ENCODE measurements at regions not wholly inside any gene's neighbourhood (a gene's known extent, or its start where the extent isn't known, plus 50 kb on each side); places are given as distances from the start of the nearest gene placed in this dataset.
"Not testable (repeated sequence)": the region's sequence is repeated elsewhere in the genome, so short reads cannot be mapped to it uniquely, and the experiment has no call there.

DNA sequence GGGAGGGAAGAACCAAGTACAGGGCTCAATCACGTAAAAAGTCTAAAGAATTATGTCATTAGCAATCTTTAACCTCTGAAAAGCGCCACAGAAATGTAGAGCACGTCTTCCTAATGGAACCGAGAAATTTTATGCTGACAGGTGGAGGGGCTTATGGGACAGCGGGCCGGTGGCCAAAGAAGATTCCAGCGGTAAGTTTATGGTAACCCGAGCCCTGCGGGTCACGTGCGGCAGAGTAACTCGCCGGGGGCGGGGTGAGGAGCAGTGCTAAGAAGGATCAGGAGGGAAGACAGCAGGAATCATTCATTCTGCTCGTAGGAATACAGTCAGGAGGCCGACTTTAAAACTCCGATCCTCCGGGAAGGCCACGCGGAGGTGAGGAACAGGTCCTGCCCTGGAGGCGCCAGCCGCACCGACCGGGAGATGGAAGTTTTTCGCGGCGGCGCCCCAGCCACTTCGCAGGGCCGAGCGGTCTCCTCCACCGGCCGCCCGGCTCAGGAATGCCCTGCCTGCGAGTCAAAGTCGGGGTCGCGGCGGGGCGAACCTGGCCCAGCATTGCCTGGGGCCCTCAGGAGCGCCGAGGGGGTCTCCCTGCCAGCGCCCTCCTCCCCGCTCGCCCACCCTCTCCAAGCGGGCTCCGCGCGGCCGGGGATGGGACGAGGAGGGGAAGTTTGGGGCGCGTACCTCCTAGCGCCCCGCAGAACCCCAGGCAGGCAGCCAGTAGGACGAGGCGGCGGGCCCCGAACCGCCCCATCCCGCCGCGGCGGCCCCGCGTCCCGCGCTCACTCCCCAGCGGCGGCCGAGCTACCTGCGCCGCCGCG is 101.8 kb downstream of the ESM1 start:
- no peak for DNase-seq

DNA sequence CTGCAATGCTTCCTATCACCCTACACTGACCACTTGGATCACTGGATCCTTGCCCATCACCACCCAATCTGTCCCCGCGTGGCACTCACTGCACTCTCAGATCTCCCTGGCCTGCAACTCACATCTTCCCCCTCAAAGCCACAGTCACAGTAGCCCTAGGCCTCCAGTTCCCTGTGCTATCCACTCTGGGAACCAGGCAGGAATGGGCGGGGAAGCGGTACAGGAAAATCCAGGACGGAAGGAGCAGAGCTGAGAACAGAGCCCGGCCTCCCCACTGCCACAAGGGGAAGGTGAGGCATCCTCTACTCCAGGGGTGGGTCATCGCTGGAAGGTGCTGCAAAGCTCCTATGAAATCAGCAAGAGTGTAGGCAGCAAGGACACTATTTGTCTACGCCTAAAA is 102.6 kb downstream of the ESM1 start:
- no peak for DNase-seq

DNA sequence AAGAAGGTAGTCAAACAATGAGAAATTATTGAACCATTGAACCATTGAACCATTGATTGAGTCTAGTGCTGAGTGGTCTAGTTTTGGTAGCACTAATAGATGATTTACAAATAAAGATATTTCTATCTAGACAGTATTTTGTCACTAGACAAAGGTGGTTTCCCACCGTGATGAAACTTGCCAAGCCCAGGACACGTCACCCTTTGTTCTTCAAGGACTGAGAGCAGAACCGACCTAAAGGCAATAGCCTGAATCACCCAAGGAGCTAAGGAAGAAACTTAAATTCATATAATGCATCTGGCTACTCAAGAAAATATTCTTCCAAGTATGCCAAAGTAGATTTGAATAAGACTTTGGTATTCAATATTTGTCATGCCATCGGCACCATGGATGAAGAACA is 103.3 kb downstream of the ESM1 start:
- no peak for DNase-seq

DNA sequence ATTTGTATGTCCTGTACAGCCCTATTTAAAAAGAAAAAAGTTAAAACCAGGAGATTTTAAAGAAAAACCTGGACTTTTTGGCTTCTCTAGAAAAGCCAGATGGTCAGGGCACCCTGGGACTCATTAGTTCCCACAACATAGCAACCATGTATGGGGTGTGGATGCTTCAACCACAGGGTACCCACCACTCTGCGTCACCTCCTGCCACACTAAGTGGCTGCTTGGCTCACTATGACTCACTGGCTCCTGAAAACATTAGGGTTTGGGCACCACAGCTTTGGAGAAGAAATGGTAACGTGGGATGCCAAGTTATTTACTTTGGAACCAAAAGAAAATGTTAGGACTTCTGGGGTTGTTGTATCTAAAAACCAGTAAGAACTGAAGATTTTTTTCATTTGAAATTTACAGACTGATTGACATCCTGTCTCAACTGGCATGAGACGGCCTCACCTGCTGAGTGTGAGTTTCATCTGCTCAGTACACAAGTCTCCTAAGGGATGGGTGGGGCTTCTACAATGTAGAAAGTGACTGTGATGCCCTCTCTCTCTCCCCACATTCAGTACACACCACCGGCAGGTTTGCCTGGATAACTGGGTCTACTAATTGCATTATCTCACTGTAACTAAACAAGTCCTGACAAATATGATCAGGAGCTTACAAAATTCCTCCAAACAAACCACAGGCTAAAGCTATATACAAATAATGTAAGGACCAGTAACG is 103.9 kb downstream of the ESM1 start:
- DNase-seq = no peak

DNA sequence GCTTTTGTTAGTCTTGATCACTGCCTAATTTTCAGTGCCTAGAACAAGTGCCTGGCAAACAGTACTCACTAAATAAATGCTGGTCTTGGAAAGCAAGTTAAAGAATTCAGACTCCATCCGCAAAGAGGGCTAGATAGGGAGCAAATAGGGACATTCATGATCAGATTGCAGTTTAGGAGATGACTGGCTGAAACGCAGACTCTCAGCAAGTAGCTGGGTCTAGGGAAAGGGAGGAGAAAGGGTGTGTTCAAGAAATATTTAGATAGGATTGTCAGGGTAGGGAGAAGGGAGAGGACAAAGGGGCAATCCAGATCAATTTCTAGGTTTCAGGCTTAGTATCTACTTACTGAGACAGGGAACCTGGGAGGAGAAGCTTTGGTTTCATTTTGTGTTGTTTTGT is 108.4 kb downstream of the ESM1 start:
- DNase-seq = no peak

GRCh38 chr5:54876556-54876955 is 108.8 kb downstream of the ESM1 start:
- no peak for DNase-seq

DNA sequence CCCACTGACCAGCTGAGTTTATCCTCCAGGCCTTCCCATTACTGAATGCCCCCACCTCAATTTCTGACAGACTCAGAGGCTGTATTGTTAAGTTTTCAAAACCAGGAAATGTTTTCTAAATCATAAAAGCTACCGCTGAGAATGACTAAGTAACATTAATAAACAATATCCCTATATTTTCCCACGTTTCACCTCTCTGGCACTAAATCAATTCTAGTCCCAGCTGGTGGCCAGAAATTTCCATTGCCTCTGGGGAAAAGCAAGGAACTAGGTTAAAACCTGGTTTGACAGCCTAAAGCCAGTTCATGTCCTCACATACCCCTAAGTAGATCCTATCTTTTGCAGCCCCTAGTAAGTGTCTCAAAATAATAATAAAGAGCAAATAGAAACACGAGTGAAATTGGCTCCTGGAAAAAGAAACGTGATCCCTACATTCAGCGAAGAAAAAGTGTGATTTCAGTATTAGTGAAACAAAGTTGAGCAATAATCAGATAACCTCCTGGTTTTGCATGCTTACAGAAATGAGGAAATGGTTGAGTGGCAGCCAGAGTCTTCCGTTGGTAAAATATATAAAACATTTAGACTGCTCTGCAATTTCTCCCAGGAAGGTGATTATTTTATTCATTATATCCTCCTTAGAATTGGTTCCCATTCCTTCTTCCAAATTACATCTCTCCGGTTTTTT is 110.9 kb downstream of the ESM1 start:
- DNase-seq = no peak

DNA sequence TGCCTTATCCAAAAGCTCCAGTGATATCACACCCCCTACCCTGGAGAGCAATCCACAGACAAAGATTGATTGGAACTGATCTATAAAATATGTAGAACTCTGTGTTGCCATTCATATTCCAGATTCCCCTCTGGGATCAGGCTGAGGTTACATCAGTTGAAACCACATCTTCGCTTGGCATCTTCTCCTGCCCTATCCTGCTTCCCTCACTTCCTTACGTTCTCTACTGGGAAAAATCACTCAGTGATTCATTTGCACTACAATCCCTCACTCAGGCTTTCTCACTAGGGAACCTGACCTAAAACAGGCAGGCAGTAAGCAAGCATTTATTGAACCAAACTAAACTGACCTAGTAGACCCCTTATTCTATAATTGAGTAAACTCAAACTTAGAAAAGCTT is 111.7 kb downstream of the ESM1 start:
- DNase-seq = no peak

GRCh38 chr5:54872810-54873209 is 112.6 kb downstream of the ESM1 start:
- no peak for DNase-seq

DNA sequence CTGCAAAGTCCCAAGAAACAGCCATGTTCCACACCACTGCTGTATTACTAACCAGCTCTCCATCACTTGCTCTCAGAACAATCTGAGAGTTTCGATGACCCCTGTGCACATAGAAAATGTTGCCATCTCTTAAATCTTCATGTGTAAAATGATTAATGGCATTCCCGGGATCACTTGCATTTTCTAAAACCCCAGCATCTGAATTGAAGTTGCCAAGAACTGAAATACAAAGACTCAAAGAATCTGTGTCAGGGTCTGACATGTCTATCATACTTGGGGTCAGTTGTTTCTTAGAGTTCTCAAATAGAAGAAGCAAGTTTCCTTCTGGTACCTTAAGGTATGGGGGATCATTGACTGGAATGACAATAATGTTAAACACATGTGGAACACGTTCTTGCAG is 115.1 kb downstream of the ESM1 start:
- DNase-seq = no peak

DNA sequence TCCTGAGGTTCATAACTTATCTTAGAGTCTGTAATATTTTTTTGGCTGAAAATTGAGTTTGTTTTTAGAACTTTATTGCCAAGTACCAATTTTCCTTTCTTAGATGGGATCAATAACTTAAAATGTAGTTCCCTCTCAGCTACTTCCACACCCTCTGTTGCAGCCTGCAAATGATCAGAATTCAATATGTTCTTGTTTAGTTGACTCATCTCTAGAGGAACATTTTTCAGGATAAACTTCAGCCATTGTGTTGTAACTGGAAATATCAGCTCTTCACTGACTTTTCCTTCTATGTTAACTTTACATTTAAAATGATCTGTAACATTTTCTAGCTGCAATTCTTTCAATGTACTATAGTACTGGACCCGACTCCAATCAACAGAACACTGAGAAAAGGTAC is 115.7 kb downstream of the ESM1 start:
- DNase-seq = no peak

DNA sequence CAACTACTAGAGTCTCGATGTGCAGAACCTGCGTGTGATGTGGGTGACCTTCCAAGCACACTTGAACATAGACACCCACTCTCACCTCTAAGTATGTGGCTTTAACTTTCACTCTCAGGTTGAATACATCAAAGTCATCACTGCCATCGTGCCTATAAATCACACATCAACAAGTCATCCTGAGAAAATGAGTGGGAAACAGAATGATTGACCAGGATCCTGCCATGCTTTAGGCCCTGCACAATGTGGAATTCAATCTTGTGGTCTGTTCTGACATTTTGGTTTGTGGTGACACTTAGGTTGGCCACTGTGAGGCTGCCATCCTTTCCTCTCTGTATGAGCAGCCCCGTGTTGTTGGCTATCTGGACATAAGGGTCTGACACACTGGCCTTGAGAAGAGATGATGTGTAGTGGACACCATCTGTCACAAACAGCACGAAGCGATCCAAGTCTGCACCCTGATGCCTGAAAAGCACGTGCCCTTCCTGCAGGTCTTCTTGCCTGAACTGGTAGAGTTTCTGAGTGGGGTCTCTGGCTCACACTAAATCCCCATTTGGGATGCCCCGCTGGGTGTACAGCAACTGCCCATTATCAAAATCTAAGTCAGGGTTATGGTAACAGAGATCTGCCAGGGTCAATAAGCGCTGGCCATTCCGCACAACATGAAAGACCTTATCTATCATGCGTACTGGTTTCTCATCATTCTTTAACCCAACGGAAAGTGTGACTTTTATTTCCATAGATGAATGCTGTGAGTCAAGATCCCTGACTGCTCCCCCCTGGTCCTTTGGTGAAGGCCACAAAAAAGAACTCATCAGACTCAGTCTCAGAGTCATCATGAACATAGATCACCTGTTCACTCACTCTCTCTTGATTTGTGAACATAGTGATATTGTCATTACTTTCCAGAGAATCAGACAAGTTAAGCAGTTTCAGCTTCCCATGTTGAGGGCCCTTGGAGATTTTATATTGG is 116.6 kb downstream of the ESM1 start:
- DNase-seq = no peak

DNA sequence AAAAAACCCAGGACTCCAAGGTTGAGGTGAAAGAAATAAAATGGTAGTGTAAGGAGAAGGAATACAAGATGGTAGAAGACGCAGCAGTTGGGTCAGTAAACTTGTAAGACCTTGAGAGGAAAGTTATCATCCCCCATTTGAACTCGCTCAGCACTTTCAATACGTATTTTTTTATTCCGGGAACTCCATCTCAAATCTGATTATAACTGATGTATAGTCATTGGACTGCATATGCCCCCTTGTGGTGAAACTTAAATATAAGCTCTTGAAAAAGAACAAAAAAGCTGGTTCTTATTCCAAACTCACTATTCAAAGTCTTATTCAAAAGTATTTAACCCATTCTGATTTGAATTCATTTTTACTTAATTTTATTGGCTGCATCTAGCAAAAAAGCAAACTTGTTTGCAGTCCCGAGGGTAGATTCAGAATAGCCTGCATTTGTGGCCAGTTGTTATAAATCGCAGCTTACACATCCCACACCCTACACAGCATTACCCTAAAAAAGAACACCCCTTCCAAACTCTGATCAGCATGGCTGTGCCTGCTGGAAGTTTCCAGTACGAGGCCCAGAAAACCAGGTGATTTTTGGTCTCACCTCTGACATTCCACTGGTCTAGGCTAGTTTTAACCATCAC is 118.0 kb downstream of the ESM1 start:
- DNase-seq = no peak

GRCh38 chr5:54864911-54865515 is 120.4 kb downstream of the ESM1 start:
- DNase-seq = not testable (repeated sequence)

GRCh38 chr5:54862036-54862435 is 123.4 kb downstream of the ESM1 start:
- no peak for DNase-seq

DNA sequence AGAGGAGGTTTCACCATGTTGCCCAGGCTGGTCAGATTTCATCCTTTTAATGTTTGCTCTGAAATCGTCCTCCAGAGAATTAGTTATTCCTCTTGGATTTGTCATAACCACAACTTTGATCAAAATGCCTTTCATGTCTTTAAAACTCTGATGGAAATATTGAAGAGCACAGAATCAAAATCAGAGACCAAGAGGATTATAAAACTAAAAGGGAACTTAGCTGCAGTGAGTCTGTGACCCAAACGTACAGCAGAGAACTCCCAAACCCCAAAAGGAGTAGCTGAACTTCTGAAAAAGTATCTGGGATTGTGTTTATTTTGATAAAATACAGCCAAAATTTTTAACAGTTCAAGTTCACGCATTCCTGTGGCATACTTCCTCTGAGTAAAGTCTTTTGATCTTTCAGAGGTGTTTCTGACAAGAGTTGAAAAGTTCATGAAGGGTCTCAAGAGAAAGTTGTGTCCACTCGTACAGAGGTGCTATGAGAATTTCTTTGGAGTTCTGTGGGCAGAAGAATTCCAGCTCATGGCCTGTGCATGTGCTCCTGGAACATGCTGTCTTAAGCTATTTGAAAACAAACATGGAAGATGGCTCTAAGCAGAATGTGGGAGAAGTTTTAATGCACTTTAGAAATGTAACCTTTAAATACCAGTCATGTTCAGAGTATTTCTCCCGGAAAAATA is 124.0 kb downstream of the ESM1 start:
- DNase-seq = no peak

GRCh38 chr5:54860321-54860720 is 125.1 kb downstream of the ESM1 start:
- DNase-seq = no peak

DNA sequence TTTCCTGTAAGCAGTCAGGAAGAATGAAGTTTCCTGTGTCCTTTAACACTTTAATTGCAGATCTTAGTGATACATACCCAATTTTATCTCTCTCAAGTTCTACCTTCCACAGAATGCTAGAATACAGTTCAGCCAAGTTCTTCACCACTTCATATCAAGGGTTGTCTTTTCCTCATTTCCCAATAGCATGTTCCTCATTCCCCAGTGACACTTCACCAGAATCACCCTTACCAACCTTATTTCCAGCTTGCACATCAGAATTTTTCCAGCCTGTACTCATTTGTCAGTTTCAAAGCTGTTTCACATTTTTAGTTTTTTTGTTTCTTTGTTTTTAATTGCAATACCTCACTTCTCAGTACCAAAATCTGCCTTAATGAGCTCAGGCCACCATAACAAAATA is 126.1 kb downstream of the ESM1 start:
- DNase-seq = no peak

DNA sequence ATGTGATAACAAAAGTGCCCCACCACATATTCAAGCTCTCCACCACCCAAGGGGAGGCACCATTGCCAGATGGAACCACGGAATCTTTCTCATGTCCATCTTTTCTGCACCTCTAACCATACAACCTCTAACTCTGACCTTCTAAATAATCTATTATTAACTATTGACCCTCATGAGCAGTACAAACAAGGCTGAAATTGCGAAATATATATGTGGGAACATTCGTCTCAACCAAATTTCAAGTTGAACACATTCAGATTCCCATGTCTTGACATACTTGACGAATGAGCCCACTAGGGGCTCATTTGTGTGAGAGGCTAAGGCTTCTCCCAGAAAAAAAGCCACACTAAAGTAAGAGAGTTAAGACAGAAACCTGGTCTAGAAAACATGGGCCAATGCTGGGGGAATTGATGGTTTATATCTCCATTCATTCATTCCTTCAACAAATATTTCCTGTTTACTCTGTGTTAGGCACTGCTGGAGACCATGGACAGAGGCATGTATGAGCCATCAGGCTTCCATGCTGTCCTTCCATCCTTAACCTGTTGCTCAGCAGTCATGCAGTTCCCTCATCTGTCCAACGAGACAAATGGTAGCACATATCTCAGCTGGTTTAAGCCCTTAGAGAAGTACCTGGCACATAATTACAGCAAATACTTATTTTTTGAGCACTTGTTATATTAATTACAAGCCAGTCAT is 130.4 kb downstream of the ESM1 start:
- DNase-seq = no peak

DNA sequence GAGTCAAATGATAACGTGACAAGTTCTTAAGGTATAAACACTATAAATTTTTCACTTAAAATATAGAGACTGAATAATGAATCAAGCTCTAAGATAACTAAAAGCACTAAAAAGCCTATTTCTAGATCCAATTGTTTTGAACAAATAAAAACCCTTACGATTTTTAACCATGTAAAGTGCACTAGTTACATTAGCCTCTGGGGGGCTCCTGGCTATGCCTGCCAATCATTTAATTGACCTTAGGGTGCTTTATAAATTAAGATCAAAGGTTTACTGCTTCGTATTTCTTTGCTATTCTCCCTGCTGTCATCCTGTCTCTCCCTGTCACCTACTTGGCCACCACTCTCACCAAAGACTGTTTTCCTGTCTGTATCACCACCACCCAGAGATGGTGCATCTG is 133.4 kb downstream of the ESM1 start:
- no peak for DNase-seq

GRCh38 chr5:54851449-54851848 is 133.9 kb downstream of the ESM1 start:
- no peak for DNase-seq
